ENCODE measurements at regions not wholly inside any gene's neighbourhood (a gene's known extent, or its start where the extent isn't known, plus 50 kb on each side); places are given as distances from the start of the nearest gene placed in this dataset.

- Histone ChIP-seq H3F3A (ENCODE audit: insufficient read depth, low read length, poor library complexity, severe bottlenecking) (no peaks in the 10 kb centered on the region), H3K4me3 (ENCODE audit: low read length) (no peak overlapping the region), H3K9me3 (ENCODE audit: low read length) (no peaks in the 10 kb centered on the region), H3K9ac (ENCODE audit: low read length) (no peak overlapping the region), H3K27me3 (ENCODE audit: insufficient read depth, low read depth, low read length) (no peaks in the 10 kb centered on the region), H3K79me2 (replicated peaks; ENCODE audit: insufficient read depth, low read length) (no peaks in the 10 kb centered on the region), H4K20me1 (ENCODE audit: insufficient read depth) (no peaks in the 10 kb centered on the region), H3K27ac (ENCODE audit: low read length) (no peak overlapping the region), H3K36me3 (ENCODE audit: insufficient read depth, low read length) (no peaks in the 10 kb centered on the region), H3K9me2 (ENCODE audit: insufficient read depth, low read length) (no peaks in the 10 kb centered on the region), H2AFZ (ENCODE audit: low read depth, low read length) (no peak overlapping the region), H3K4me2 (ENCODE audit: low read length) (no peak overlapping the region)
- TF ChIP-seq EP300 (conservative IDR thresholded peaks at IDR 0.05; ENCODE audit: poor library complexity, severe bottlenecking) (no peak), REST (IDR thresholded peaks at IDR 0.05; ENCODE audit: borderline replicate concordance) (no peak), SMC3 (conservative IDR thresholded peaks at IDR 0.05; ENCODE audit: poor library complexity) (no peak), POLR2AphosphoS5 (IDR thresholded peaks at IDR 0.05) (no peak), TAF1 (IDR thresholded peaks at IDR 0.05; ENCODE audit: low read depth) (no peak), RAD21 (conservative IDR thresholded peaks at IDR 0.05) (no peak), CTCF (IDR thresholded peaks at IDR 0.05; ENCODE audit: poor library complexity, severe bottlenecking) (no peak), EZH2 (IDR thresholded peaks at IDR 0.05; ENCODE audit: borderline replicate concordance, insufficient read depth, low read length, poor library complexity, severe bottlenecking) (no peak), MXI1 (conservative IDR thresholded peaks at IDR 0.05; ENCODE audit: poor library complexity, severe bottlenecking) (no peak)
Observed at GRCh38 chr14:34233619-34234018, 228.4 kb downstream of the SPTSSA start.

- Histone ChIP-seq H3K9me2 (ENCODE audit: insufficient read depth, low read length) (no peaks in the 10 kb centered on the region), H4K20me1 (ENCODE audit: insufficient read depth) (no peaks in the 10 kb centered on the region)
Observed at GRCh38 chr14:34232790-34233189, 229.2 kb downstream of the SPTSSA start.

More at GRCh38 chr14:34232790-34233189, 229.2 kb downstream of the SPTSSA start:
- Histone ChIP-seq H3K36me3 (ENCODE audit: insufficient read depth, low read length) (no peaks in the 10 kb centered on the region), H3K9me3 (ENCODE audit: low read length) (no peaks in the 10 kb centered on the region), H3K79me2 (replicated peaks; ENCODE audit: insufficient read depth, low read length) (no peaks in the 10 kb centered on the region), H3K4me3 (ENCODE audit: low read length) (no peak overlapping the region), H2AFZ (ENCODE audit: low read depth, low read length) (no peak overlapping the region), H3K4me2 (ENCODE audit: low read length) (no peak overlapping the region), H3K27me3 (ENCODE audit: insufficient read depth, low read depth, low read length) (no peaks in the 10 kb centered on the region), H3K27ac (ENCODE audit: low read length) (no peak overlapping the region), H3K9ac (ENCODE audit: low read length) (no peak overlapping the region), H3F3A (ENCODE audit: insufficient read depth, low read length, poor library complexity, severe bottlenecking) (no peaks in the 10 kb centered on the region)
- TF ChIP-seq EP300 (conservative IDR thresholded peaks at IDR 0.05; ENCODE audit: poor library complexity, severe bottlenecking), result no peak
- TF ChIP-seq TAF1 (IDR thresholded peaks at IDR 0.05; ENCODE audit: low read depth), result no peak
- no peak for TF ChIP-seq POLR2AphosphoS5 (IDR thresholded peaks at IDR 0.05)
- no peak for TF ChIP-seq MXI1 (conservative IDR thresholded peaks at IDR 0.05; ENCODE audit: poor library complexity, severe bottlenecking)
- no peak for TF ChIP-seq RAD21 (conservative IDR thresholded peaks at IDR 0.05)
- TF ChIP-seq CTCF (IDR thresholded peaks at IDR 0.05; ENCODE audit: poor library complexity, severe bottlenecking), result no peak
- no peak for TF ChIP-seq REST (IDR thresholded peaks at IDR 0.05; ENCODE audit: borderline replicate concordance)
- TF ChIP-seq EZH2 (IDR thresholded peaks at IDR 0.05; ENCODE audit: borderline replicate concordance, insufficient read depth, low read length, poor library complexity, severe bottlenecking), result no peak
- TF ChIP-seq SMC3 (conservative IDR thresholded peaks at IDR 0.05; ENCODE audit: poor library complexity), result no peak
